Mesenteric fat pad (tissue), 1 donor: ENCODE measurements at regions not wholly inside any gene's neighbourhood (a gene's known extent, or its start where the extent isn't known, plus 50 kb on each side); places are given as distances from the start of the nearest gene placed in this dataset.
"Not testable (repeated sequence)": the region's sequence is repeated elsewhere in the genome, so short reads cannot be mapped to it uniquely, and the experiment has no call there.

Source experiments
- DNase-seq: peaks from one replicate; pipeline ENCODE4 v3.0.0-alpha.2; 2020; ENCODE audit warnings: low spot score
- donor health status: DM: yes; HTN: yes; CAD: no.

- no peak for DNase-seq
These were observed 187.8 kb upstream of the RAB6C start for GRCh38 chr2:129791712-129792111.

GRCh38 chr2:129793431-129793902 is 186.0 kb upstream of the RAB6C start:
- no peak for DNase-seq

- DNase-seq, result no peak
These were observed 185.3 kb upstream of the RAB6C start for GRCh38 chr2:129794116-129794515.

- DNase-seq, result no peak
These were observed 184.9 kb upstream of the RAB6C start for GRCh38 chr2:129794540-129794939.

GRCh38 chr2:129796225-129796624 is 183.2 kb upstream of the RAB6C start:
- DNase-seq, result no peak

- DNase-seq, result no peak
These were observed 182.5 kb upstream of the RAB6C start for GRCh38 chr2:129796801-129797488.

GRCh38 chr2:129797489-129798300 is 181.8 kb upstream of the RAB6C start:
- no peak for DNase-seq

- DNase-seq, result no peak
These were observed 181.2 kb upstream of the RAB6C start for GRCh38 chr2:129798301-129798581.

GRCh38 chr2:129798626-129799025 is 180.8 kb upstream of the RAB6C start:
- no peak for DNase-seq

GRCh38 chr2:129799036-129799958 is 180.2 kb upstream of the RAB6C start:
- no peak for DNase-seq

GRCh38 chr2:129800285-129800684 is 179.2 kb upstream of the RAB6C start:
- DNase-seq, result no peak

- no peak for DNase-seq
These were observed 178.8 kb upstream of the RAB6C start for GRCh38 chr2:129800686-129801085.

GRCh38 chr2:129801575-129801974 is 177.9 kb upstream of the RAB6C start:
- no peak for DNase-seq

GRCh38 chr2:129802290-129802689 is 177.2 kb upstream of the RAB6C start:
- no peak for DNase-seq

- no peak for DNase-seq
These were observed 176.4 kb upstream of the RAB6C start for GRCh38 chr2:129803032-129803431.

- no peak for DNase-seq
These were observed 175.6 kb upstream of the RAB6C start for GRCh38 chr2:129803871-129804270.

- DNase-seq, result no peak
These were observed 173.6 kb upstream of the RAB6C start for GRCh38 chr2:129805899-129806298.

- no peak for DNase-seq
These were observed 173.1 kb upstream of the RAB6C start for GRCh38 chr2:129806317-129806716.

GRCh38 chr2:129806990-129807389 is 172.5 kb upstream of the RAB6C start:
- no peak for DNase-seq

GRCh38 chr2:129807642-129808338 is 171.7 kb upstream of the RAB6C start:
- not testable (repeated sequence) for DNase-seq

GRCh38 chr2:129810521-129810920 is 168.9 kb upstream of the RAB6C start:
- DNase-seq, result no peak
